T follicular helper cell (primary cell): ENCODE measurements at regions not wholly inside any gene's neighbourhood (a gene's known extent, or its start where the extent isn't known, plus 50 kb on each side); places are given as distances from the start of the nearest gene placed in this dataset.

Source experiments
- DNase-seq: peaks from one replicate; pipeline ENCODE4 v3.0.0-alpha.2; 2020; ENCODE audit warnings: low read depth

GRCh38 chr22:48242461-48242864, 1480.0 kb downstream of the TBC1D22A start:
- no peak for DNase-seq

GRCh38 chr22:48241658-48242057, 1479.2 kb downstream of the TBC1D22A start:
- no peak for DNase-seq

GRCh38 chr22:48240935-48241230, 1478.4 kb downstream of the TBC1D22A start:
- no peak for DNase-seq

- no peak for DNase-seq
These were observed 1477.9 kb downstream of the TBC1D22A start for GRCh38 chr22:48240148-48240934.

GRCh38 chr22:48239461-48240147, 1477.2 kb downstream of the TBC1D22A start:
- no peak for DNase-seq

GRCh38 chr22:48238966-48239365, 1476.5 kb downstream of the TBC1D22A start:
- no peak for DNase-seq

- DNase-seq: no peak
These were observed 1476.0 kb downstream of the TBC1D22A start for GRCh38 chr22:48238284-48238915.

- no peak for DNase-seq
These were observed 1475.2 kb downstream of the TBC1D22A start for GRCh38 chr22:48237466-48238283.

GRCh38 chr22:48236261-48236660, 1473.8 kb downstream of the TBC1D22A start:
- no peak for DNase-seq

- no peak for DNase-seq
These were observed 1473.3 kb downstream of the TBC1D22A start for GRCh38 chr22:48235744-48236143.

- DNase-seq: no peak
These were observed 1471.6 kb downstream of the TBC1D22A start for GRCh38 chr22:48234011-48234410.

- no peak for DNase-seq
These were observed 1471.1 kb downstream of the TBC1D22A start for GRCh38 chr22:48233586-48233985.

- DNase-seq: no peak
These were observed 1466.0 kb downstream of the TBC1D22A start for GRCh38 chr22:48228468-48228867.

- no peak for DNase-seq
These were observed 1465.0 kb downstream of the TBC1D22A start for GRCh38 chr22:48227341-48228018.

GRCh38 chr22:48226026-48227013, 1463.9 kb downstream of the TBC1D22A start:
- no peak for DNase-seq

GRCh38 chr22:48224332-48224731, 1461.9 kb downstream of the TBC1D22A start:
- no peak for DNase-seq

GRCh38 chr22:48223488-48224190, 1461.2 kb downstream of the TBC1D22A start:
- DNase-seq: no peak

GRCh38 chr22:48222742-48223487, 1460.5 kb downstream of the TBC1D22A start:
- DNase-seq: no peak

GRCh38 chr22:48218889-48219420, 1456.5 kb downstream of the TBC1D22A start:
- DNase-seq: no peak
